Neuronal stem cell (in vitro differentiated cells): ENCODE measurements at regions not wholly inside any gene's neighbourhood (a gene's known extent, or its start where the extent isn't known, plus 50 kb on each side); places are given as distances from the start of the nearest gene placed in this dataset.
A peak's percentile ranks its signal among the peaks of the same experiment; 100 is the strongest.
"Not testable (repeated sequence)": the region's sequence is repeated elsewhere in the genome, so short reads cannot be mapped to it uniquely, and the experiment has no call there.

Experiments
- DNase-seq: peaks from one replicate; pipeline ENCODE4 v3.0.0-alpha.2; 2013; ENCODE audit warnings: low spot score
- H2AFZ ChIP-seq: one replicate; pipeline ENCODE4 v1.6.1; 2013; ENCODE audit warnings: mild to moderate bottlenecking, low read length, inconsistent platforms
- H2AK5ac ChIP-seq: 2 replicates; pipeline ENCODE4 v1.6.1; 2013; ENCODE audit warnings: low read depth, mild to moderate bottlenecking, inconsistent platforms, low read length, moderate library complexity, mixed read lengths
- H2BK120ac ChIP-seq: 2 replicates; pipeline ENCODE4 v1.6.1; 2013; ENCODE audit warnings: low read depth, mild to moderate bottlenecking, inconsistent platforms, low read length, moderate library complexity, mixed read lengths
- H2BK12ac ChIP-seq: one replicate; pipeline ENCODE4 v1.6.1; 2013; ENCODE audit warnings: low read length, inconsistent platforms
- H2BK15ac ChIP-seq: 2 replicates; pipeline ENCODE4 v1.6.1; 2013; ENCODE audit warnings: mild to moderate bottlenecking, low read length, inconsistent platforms, mixed read lengths
- H2BK5ac ChIP-seq: one replicate; pipeline ENCODE4 v1.6.1; 2013; ENCODE audit warnings: inconsistent platforms, mild to moderate bottlenecking, low read length, moderate library complexity
- H3K14ac ChIP-seq: one replicate; pipeline ENCODE4 v1.6.1; 2013; ENCODE audit warnings: low read length, inconsistent platforms
- H3K18ac ChIP-seq: 2 replicates; pipeline ENCODE4 v1.6.1; 2013; ENCODE audit warnings: low read length, inconsistent platforms
- H3K23ac ChIP-seq: 2 replicates; pipeline ENCODE4 v1.6.1; 2013; ENCODE audit warnings: low read depth, mild to moderate bottlenecking, mixed read lengths, low read length, inconsistent platforms; ENCODE audit not compliant: poor library complexity
- H3K27ac ChIP-seq: replicated peaks from 3 replicates; pipeline ENCODE4 v1.5.1; 2013; ENCODE audit warnings: low read length, inconsistent platforms
- H3K27me3 ChIP-seq, 3 experiments: 2 replicates each; pipeline ENCODE4 v1.6.1; 2013; ENCODE audit warnings: low read length in 3 of 3, mild to moderate bottlenecking in 2 of 3, inconsistent platforms in 1 of 3, low read depth in 1 of 3, mixed read lengths in 1 of 3, moderate library complexity in 1 of 3; ENCODE audit not compliant: control insufficient read depth in 3 of 3, insufficient read depth in 3 of 3
- H3K36me3 ChIP-seq, 2 donors: replicated peaks in 1 of 2; 2 replicates each; pipeline ENCODE4 v1.6.1; 2013; ENCODE audit warnings: low read length in 2 of 2; ENCODE audit not compliant: control insufficient read depth in 2 of 2, insufficient read depth in 2 of 2
- H3K4ac ChIP-seq: 2 replicates; pipeline ENCODE4 v1.6.1; 2013; ENCODE audit warnings: inconsistent platforms, mild to moderate bottlenecking, low read length, moderate library complexity
- H3K4me1 ChIP-seq, 2 donors: 1 replicate in 1 of 2; 2 replicates in 1 of 2; pipeline ENCODE4 v1.6.1; 2013; ENCODE audit warnings: low read length in 2 of 2, low read depth in 1 of 2; ENCODE audit not compliant: control insufficient read depth in 2 of 2, insufficient read depth in 1 of 2
- H3K4me2 ChIP-seq: one replicate; pipeline ENCODE4 v1.6.1; 2013; ENCODE audit warnings: mild to moderate bottlenecking, low read length, inconsistent platforms; ENCODE audit not compliant: insufficient read depth, poor library complexity, severe bottlenecking
- H3K4me3 ChIP-seq, 2 donors: 2 replicates each; pipeline ENCODE4 v1.5.1; 2013; ENCODE audit warnings: low read length in 2 of 2, mild to moderate bottlenecking in 2 of 2, inconsistent platforms in 1 of 2, moderate library complexity in 1 of 2
- H3K79me1 ChIP-seq: one replicate; pipeline ENCODE4 v1.6.1; 2013; ENCODE audit warnings: low read depth, mild to moderate bottlenecking, inconsistent platforms, low read length, moderate library complexity
- H3K9ac ChIP-seq: one replicate; pipeline ENCODE4 v1.6.1; 2013; ENCODE audit warnings: mild to moderate bottlenecking, low read depth, low read length, inconsistent platforms; ENCODE audit not compliant: poor library complexity
- H3K9me3 ChIP-seq, 2 donors: replicated peaks in 1 of 2; 2 replicates each; pipeline versions ENCODE3 to v1.6.1; 2013; ENCODE audit warnings: low read length in 2 of 2, mild to moderate bottlenecking in 2 of 2, inconsistent platforms in 1 of 2, low read depth in 1 of 2, mixed read lengths in 1 of 2, moderate library complexity in 1 of 2; ENCODE audit not compliant: control insufficient read depth in 2 of 2, insufficient read depth in 1 of 2
- H4K8ac ChIP-seq: one replicate; pipeline ENCODE4 v1.6.1; 2013; ENCODE audit warnings: low read depth, mild to moderate bottlenecking, inconsistent platforms, low read length, moderate library complexity
- H4K91ac ChIP-seq: one replicate; pipeline ENCODE4 v1.6.1; 2013; ENCODE audit warnings: low read length, low read depth, mild to moderate bottlenecking, inconsistent platforms; ENCODE audit not compliant: poor library complexity
- WGBS, 2 donors: extraction: QIAGEN DNeasy Blood & Tissue Kit; methylation state at CpG; one replicate each; pipeline ENCODE4 v1.1.7; 2013; ENCODE audit warnings: missing lambda C conversion rate in 2 of 2, mixed read lengths in 1 of 2; ENCODE audit not compliant: insufficient read length in 2 of 2, insufficient replicate concordance in 1 of 2; ENCODE audit errors: extremely low coverage in 2 of 2; 5-methylcytosine and 5-hydroxymethylcytosine counted together

- no peak overlapping the region for H3K27ac ChIP-seq
- no peak overlapping the region for H2BK15ac ChIP-seq
- no peak overlapping the region for H3K23ac ChIP-seq
- H2BK12ac ChIP-seq: no peak overlapping the region
- no peak overlapping the region for H4K8ac ChIP-seq
- H3K18ac ChIP-seq: no peak overlapping the region
- peak overlapping the region; percentile 24 for H2AFZ ChIP-seq
- peaks cover 0 to 8% of the 10 kb centered on the region in 2 donors for H3K9me3 ChIP-seq
- no peak overlapping the region for H3K4ac ChIP-seq
- no peak overlapping the region for H3K14ac ChIP-seq
- no peaks in the 10 kb centered on the region for H3K36me3 ChIP-seq
- H2BK5ac ChIP-seq: no peak overlapping the region
- H3K79me1 ChIP-seq: no peaks in the 10 kb centered on the region
- H3K4me3 ChIP-seq: no peak overlapping the region
- WGBS, 2 donors: no CpG with 5 or more reads among the region's 3 CpGs
- no peaks in the 10 kb centered on the region for H3K4me1 ChIP-seq
- no peak overlapping the region for H2BK120ac ChIP-seq
- no peak overlapping the region for H4K91ac ChIP-seq
- DNase-seq: no peak
- H3K27me3 ChIP-seq: no peaks in the 10 kb centered on the region
- no peak overlapping the region for H3K9ac ChIP-seq
- no peak overlapping the region for H3K4me2 ChIP-seq
- no peak overlapping the region for H2AK5ac ChIP-seq
Observed at GRCh38 chr6:111943726-111944125, 70.5 kb upstream of the FYN start.

GRCh38 chr6:111944541-111944940 lies 71.3 kb upstream of the FYN start:
- Histone ChIP-seq H2BK12ac (no peak overlapping the region), H3K4me2 (no peak overlapping the region), H3K27me3 (no peaks in the 10 kb centered on the region), H3K23ac (no peak overlapping the region), H2AFZ (no peak overlapping the region), H3K9me3 (peaks cover 0 to 8% of the 10 kb centered on the region in 2 donors), H4K8ac (no peak overlapping the region), H3K4me1 (peaks cover 0 to 4% of the 10 kb centered on the region in 2 donors), H3K4ac (no peak overlapping the region), H3K27ac (no peak overlapping the region), H2AK5ac (no peak overlapping the region), H3K9ac (no peak overlapping the region), H3K36me3 (no peaks in the 10 kb centered on the region), H3K79me1 (no peaks in the 10 kb centered on the region), H2BK120ac (no peak overlapping the region), H4K91ac (no peak overlapping the region), H3K18ac (no peak overlapping the region), H3K14ac (no peak overlapping the region), H2BK15ac (no peak overlapping the region), H3K4me3 (no peak overlapping the region), H2BK5ac (no peak overlapping the region)
- DNase-seq: no peak
- WGBS, 2 donors: no CpG with 5 or more reads among the region's 2 CpGs

- Histone ChIP-seq H3K4me2 (no peak overlapping the region), H4K91ac (no peak overlapping the region), H2BK12ac (no peak overlapping the region), H2AK5ac (no peak overlapping the region), H3K4me1 (peaks cover 0 to 12% of the 10 kb centered on the region in 2 donors), H3K27ac (no peak overlapping the region), H3K23ac (no peak overlapping the region), H3K9ac (no peak overlapping the region), H3K79me1 (no peaks in the 10 kb centered on the region), H2BK120ac (no peak overlapping the region), H3K36me3 (no peaks in the 10 kb centered on the region), H3K18ac (no peak overlapping the region), H3K4me3 (no peak overlapping the region), H2AFZ (peak overlapping the region; percentile 31), H3K27me3 (no peaks in the 10 kb centered on the region), H3K9me3 (no peaks in the 10 kb centered on the region), H2BK15ac (no peak overlapping the region), H3K4ac (no peak overlapping the region), H3K14ac (no peak overlapping the region), H4K8ac (no peak overlapping the region), H2BK5ac (no peak overlapping the region)
- DNase-seq: no peak
- no CpG with 5 or more reads among the region's 3 CpGs for WGBS, 2 donors
Observed at GRCh38 chr6:111949546-111949945, 76.3 kb upstream of the FYN start.

GRCh38 chr6:111949984-111950383 lies 76.7 kb upstream of the FYN start:
- H2BK15ac ChIP-seq, H3K4me2 ChIP-seq, H2BK12ac ChIP-seq: not testable (repeated sequence)

More at GRCh38 chr6:111949984-111950383, 76.7 kb upstream of the FYN start:
- not testable (repeated sequence) for H3K79me1 ChIP-seq, H3K9me3 ChIP-seq, H3K27ac ChIP-seq, H3K18ac ChIP-seq, H3K9ac ChIP-seq, H2BK5ac ChIP-seq, H3K23ac ChIP-seq, H2AK5ac ChIP-seq, H4K8ac ChIP-seq, DNase-seq, H2BK120ac ChIP-seq, H3K4ac ChIP-seq, H3K27me3 ChIP-seq, H3K14ac ChIP-seq, H2AFZ ChIP-seq, H4K91ac ChIP-seq, H3K36me3 ChIP-seq, H3K4me3 ChIP-seq
- no CpG with 5 or more reads among the region's 3 CpGs for WGBS, 2 donors
- H3K4me1 ChIP-seq: peaks cover 0 to 12% of the 10 kb centered on the region in 2 donors
